GM19324 (cell line): ENCODE measurements at regions not wholly inside any gene's neighbourhood (a gene's known extent, or its start where the extent isn't known, plus 50 kb on each side); places are given as distances from the start of the nearest gene placed in this dataset.
"Not testable (repeated sequence)": the region's sequence is repeated elsewhere in the genome, so short reads cannot be mapped to it uniquely, and the experiment has no call there.

Experiments
- ATAC-seq: cut with Tn5 transposase; IDR thresholded peaks from one replicate; pipeline ENCODE4 v1.9.1; 2021; ENCODE audit warnings: mild to moderate bottlenecking, moderate library complexity; ENCODE audit not compliant: unreplicated experiment, low FRiP score

DNA sequence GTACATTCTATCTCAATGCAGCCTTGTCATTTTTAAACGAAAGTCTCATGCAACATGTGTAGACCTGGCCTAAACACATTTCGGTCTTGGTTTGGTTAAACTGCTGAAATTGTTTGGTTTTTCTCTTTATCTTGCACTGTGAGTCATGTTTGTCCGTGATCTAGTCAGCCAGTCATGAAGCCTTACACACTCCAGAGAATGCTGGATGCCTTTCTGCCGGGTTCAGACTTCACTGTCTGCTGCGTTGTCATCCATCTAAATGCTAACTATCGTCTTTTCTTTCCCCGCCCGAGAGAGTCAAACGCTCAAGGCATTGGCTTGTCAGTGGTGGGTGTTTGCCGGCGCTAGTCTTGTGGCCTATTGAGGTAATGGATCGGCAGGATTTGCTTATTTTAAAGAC, 1194.6 kb upstream of the WWC1 start:
- ATAC-seq, result no peak

- no peak for ATAC-seq
Measured at GRCh38 chr5:167104351-167104750, 1187.1 kb upstream of the WWC1 start.

GRCh38 chr5:167105941-167106340, 1185.5 kb upstream of the WWC1 start:
- ATAC-seq, result no peak

GRCh38 chr5:167107684-167108083, 1183.8 kb upstream of the WWC1 start:
- ATAC-seq, result no peak

GRCh38 chr5:167108266-167108665, 1183.2 kb upstream of the WWC1 start:
- not testable (repeated sequence) for ATAC-seq

DNA sequence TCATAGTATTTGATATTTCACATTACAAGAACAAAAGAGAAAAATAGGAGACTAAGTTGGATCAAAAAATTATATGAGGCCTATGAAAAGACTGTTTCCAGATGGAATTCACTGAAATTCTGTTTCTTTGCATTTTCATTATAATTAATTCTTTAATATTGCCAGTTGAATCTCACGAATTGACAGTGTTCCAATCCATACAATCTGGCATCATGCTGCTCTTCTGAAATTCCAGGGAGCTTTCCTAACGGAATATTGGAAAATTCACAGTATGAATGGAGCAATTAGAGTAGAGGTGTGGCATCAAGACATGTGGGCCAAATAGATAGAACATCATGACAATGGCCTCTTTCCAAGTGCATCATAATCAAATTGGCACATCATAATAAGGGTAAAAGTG, 1178.9 kb upstream of the WWC1 start:
- no peak for ATAC-seq

GRCh38 chr5:167122267-167122666, 1169.2 kb upstream of the WWC1 start:
- ATAC-seq, result no peak

GRCh38 chr5:167123126-167123525, 1168.3 kb upstream of the WWC1 start:
- ATAC-seq, result no peak

GRCh38 chr5:167128581-167128980, 1162.9 kb upstream of the WWC1 start:
- no peak for ATAC-seq

- ATAC-seq, result no peak
Measured at GRCh38 chr5:167140548-167141291, 1150.7 kb upstream of the WWC1 start.

GRCh38 chr5:167143716-167144115, 1147.7 kb upstream of the WWC1 start:
- no peak for ATAC-seq

DNA sequence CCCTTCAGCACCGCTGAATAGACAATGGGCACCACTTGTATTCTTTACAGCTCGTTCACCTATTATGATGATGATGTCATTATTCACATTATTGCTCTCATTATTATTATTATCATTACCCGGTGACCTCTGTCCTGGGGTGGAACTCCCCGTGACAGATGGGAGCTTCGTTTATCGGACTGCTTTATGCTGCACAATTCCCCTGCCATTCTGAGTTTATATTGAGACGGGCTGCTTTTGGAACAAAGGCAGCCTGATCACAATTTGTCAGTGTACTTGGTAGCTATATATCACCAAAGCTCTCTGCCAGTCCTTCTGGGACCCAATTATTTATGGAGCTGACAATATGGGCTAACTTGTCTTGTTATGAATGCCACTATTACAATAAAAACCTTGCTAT, 1145.6 kb upstream of the WWC1 start:
- no peak for ATAC-seq

DNA sequence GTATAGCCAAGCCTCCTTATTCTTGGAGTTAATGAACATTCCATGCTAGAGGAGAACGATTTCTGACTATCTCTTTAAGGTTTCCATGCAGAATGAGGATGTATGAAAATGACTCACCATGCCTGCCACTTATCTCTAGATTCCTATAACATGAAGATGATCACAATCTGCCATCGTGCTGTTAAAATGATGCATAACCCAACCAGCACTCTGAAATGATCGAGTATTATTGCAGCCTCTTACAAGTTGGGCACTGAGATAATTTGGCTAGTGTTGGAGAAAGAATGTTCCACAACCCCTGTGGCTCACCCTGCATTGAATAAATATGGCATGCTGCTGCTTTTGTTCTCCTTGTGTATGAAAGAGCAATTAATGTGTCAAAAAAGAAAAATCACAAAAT, 1143.6 kb upstream of the WWC1 start:
- ATAC-seq, result no peak

DNA sequence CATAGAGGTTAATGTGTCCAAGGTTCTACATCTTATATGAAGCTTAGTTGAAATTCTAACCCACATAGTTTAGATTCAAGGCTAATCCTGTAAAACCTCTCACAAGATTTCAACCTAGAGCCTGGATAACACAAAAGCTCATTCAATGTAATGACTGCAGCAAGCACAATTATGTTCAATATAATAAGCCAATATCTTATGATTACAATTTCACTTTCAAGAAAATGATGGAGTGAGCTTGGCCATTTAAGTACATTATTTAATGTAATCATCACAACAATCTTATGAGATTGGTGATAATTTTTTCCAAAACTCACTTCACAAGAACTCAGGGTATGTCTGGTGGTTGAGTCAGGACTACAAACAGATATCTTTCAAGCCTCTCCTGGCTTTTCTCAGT, 1140.8 kb upstream of the WWC1 start:
- ATAC-seq, result no peak

DNA sequence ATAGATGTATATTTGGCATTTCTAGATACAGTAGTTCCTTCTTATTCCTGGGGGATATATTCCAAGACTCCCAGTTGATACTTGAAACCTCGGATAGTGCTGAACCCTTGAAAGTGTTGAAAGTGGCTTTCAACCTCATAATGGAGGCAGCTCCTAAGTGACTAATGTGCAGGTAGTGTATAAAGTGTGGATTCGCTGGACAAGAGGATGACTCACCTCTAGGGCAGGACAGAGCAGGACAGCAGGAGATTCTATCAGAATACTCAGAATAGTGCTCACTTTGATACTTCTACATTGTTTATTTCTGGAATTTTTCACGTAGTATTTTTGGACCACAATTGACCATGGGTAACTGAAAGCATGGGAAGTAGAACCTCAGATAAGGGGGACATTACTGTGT, 1138.9 kb upstream of the WWC1 start:
- ATAC-seq, result no peak

DNA sequence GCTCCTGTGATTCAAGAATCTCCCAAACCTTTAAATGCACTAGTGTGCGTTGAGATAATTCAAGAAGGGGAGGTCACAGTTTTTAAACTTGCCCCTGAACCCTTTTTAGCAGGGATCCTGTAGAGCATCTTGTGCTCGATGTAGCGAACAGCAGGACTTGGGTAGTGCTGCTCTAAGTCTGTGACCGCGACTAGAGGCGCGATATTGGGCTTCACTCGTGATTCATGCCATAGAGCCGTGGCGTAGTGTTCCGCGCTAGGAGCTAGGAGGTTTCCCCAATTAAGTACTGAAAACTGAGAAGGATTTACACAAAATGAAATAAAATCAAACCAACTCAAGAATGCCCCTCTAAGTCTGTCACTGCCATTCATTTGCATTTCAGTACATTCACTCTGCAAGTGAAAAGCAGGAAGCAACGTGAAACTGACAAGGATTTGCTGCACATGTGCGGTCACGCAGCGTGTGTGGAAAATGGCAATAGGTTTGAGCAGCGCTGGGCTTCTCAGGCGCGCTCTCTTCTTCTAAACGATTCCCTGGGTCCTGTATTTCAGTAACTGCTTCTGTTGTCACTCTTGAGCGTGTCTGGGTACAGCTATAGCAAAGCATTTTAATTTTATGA, 1135.9 kb upstream of the WWC1 start:
- no peak for ATAC-seq

- no peak for ATAC-seq
Measured at GRCh38 chr5:167156446-167156845, 1135.0 kb upstream of the WWC1 start.

DNA sequence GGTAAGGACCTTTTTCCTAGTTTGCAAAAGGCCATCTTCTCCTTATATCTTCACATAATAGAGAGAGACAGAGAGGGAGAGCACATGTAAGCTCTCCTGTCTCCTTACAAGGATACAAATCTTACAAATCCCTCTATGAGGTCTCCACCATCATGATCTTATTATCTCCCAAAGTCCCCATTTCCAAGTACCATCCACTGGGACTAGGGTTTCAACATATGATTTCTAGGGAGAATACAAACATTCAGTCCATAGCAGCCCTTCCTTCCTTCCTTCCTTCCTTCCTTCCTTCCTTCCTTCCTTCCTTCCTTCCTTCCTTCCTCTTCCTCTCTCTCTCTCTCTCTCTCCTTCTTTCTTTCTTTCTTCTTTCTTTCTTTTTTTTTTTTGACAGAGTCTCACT, 1132.9 kb upstream of the WWC1 start:
- no peak for ATAC-seq

DNA sequence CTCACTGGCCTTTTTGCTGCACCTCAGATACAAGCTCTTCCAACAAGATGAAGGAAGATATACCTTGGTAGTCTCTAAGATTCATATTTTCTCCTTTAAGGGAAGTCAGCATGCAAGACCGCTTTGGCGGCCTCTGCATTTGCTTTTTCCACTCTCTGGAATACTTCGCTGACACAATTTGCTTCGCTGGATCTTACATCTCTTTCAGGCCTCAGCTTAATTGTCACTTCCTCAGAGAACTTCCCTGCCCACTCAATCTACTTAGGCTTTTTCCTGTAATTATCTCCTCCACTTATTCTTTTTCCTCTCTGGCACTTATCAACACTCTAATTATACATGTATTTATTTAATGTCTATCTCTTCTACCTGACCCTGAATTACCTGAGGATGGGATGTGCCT, 1131.1 kb upstream of the WWC1 start:
- no peak for ATAC-seq

DNA sequence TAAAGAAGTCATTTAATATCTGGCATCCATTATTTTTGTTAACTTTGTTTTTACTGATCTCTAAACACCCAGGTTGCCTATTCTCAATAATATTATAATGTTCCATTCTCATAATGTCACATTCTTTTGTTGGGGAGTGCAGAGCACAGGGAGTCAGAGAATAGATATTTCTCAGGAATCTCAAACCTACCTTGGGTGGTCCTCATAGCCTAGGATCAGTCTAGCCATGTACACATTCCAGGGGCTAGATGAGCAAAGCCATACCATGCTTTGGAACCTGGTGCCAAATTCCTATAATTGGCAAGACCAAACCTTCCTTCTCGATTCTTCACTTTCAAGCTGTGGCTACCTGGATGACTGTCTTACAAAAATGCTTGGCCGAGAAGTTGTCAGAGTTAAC, 1124.7 kb upstream of the WWC1 start:
- no peak for ATAC-seq

DNA sequence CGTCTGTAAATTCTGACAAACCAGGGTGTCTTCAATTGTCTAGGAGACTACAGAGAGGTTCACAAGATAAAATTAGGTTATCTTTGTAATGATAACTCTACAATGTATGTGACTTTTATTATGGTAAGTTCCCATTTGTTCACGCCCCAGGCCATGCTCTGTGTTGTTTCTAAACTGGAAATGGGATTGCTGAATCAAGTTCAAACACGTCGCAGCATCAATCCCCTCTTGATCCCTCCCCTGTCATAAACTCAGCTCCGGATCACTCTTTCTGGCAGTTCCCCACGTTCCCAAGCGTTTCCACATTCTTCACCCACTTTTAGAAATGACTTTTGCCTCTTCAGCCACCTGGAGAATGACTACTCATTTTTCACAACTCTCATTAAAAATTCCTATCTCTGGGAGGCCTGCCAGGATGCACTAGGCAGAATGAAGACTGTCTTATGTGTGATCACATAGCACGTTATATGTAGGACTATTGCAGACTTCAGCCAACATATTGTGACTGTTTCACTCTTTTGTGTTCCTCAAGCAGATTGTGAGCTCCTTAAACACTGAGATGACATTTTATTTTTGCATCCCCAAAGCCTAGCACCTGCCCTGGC, 1124.2 kb upstream of the WWC1 start:
- ATAC-seq, result no peak

DNA sequence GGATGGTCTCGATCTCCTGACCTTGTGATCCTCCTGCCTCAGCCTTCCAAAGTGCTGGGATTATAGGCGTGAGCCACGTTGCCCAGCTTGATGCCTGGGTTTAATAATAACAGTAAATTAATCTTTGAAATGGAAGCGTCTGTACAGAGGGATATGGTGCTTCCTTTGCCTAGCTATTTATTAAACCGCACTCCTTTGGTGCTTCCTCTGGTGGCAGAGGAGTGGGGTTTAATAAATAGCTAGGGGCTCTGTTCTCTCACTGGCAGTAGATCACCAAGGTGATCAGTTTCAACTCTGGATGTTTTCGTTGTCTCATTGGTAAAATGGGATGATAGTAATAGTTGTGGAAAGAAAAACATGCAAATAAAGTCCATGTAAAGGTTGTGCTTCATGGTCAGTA, 1122.5 kb upstream of the WWC1 start:
- no peak for ATAC-seq
